ENCODE measurements at regions not wholly inside any gene's neighbourhood (a gene's known extent, or its start where the extent isn't known, plus 50 kb on each side); places are given as distances from the start of the nearest gene placed in this dataset.

DNA sequence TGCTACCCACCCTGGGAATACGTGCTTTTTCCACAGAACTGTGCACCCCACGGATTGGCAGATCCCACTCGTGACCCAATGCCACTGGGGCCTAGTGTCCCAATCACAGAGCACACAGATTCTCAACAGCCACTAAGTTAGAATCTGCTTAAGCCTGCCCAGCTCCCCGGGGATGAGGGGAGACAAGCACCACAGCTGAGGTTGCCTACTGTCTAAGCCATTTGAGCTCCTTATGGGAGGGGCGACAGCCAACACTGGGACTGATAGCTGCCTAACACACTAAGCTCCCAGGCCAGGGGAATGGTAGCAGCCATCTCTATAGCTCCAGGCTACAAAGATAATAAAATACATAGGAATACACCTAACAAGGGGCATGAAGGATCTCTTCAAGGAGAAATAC lies 93.5 kb upstream of the GUCY1A1 start:
- TF ChIP-seq CTCF (IDR thresholded peaks at IDR 0.05) (no peak), POLR2AphosphoS5 (IDR thresholded peaks at IDR 0.05) (no peak)
